ENCODE measurements at regions not wholly inside any gene's neighbourhood (a gene's known extent, or its start where the extent isn't known, plus 50 kb on each side); places are given as distances from the start of the nearest gene placed in this dataset.

DNA sequence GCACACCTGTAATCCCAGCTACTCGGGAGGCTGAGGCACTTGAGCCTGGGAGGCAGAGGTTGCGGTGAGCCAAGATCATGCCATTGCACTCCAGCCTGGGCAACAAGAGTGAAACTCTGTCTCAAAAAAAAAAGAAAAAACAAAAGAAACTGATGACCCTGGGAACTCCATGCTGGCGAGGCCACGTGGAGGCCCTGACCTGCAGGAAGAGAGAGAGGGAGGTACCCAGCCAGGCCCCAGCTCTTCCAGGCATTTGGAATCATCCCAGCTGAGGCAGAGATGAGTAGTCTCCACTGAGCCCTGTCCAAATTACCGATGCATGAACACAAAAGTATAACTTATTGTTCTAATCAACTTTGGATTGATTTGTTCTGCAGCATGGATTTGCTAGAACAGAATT is 132.0 kb upstream of the ZBTB40 start:
- Histone ChIP-seq H3K4me2 (ENCODE audit: low read length) (no peak overlapping the region), H3K9ac (ENCODE audit: low read length) (no peak overlapping the region), H3K4me3 (ENCODE audit: low read depth, low read length, poor library complexity, severe bottlenecking) (no peak overlapping the region), H3K27me3 (ENCODE audit: insufficient read depth, low read length) (peaks cover 4% of the 10 kb centered on the region; the same call in 1 of the 2 replicates), H3K36me3 (ENCODE audit: insufficient read depth, low read length) (no peaks in the 10 kb centered on the region), H2AFZ (ENCODE audit: low read length) (no peak overlapping the region), H3F3A (ENCODE audit: insufficient read depth, low read length) (no peaks in the 10 kb centered on the region), H3K9me3 (ENCODE audit: low read length) (no peaks in the 10 kb centered on the region), H3K79me2 (ENCODE audit: insufficient read depth, low read length) (no peaks in the 10 kb centered on the region), H3K4me1 (ENCODE audit: insufficient read depth, low read length, severe bottlenecking) (no peaks in the 10 kb centered on the region), H3K27ac (ENCODE audit: low read depth, low read length, poor library complexity, severe bottlenecking) (no peak overlapping the region), H3K9me2 (ENCODE audit: low read depth, low read length) (no peaks in the 10 kb centered on the region), H4K20me1 (ENCODE audit: insufficient read depth, low read length) (no peaks in the 10 kb centered on the region)
- TF ChIP-seq, protein P1, sequence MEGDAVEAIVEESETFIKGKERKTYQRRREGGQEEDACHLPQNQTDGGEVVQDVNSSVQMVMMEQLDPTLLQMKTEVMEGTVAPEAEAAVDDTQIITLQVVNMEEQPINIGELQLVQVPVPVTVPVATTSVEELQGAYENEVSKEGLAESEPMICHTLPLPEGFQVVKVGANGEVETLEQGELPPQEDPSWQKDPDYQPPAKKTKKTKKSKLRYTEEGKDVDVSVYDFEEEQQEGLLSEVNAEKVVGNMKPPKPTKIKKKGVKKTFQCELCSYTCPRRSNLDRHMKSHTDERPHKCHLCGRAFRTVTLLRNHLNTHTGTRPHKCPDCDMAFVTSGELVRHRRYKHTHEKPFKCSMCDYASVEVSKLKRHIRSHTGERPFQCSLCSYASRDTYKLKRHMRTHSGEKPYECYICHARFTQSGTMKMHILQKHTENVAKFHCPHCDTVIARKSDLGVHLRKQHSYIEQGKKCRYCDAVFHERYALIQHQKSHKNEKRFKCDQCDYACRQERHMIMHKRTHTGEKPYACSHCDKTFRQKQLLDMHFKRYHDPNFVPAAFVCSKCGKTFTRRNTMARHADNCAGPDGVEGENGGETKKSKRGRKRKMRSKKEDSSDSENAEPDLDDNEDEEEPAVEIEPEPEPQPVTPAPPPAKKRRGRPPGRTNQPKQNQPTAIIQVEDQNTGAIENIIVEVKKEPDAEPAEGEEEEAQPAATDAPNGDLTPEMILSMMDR (IDR thresholded peaks at IDR 0.05; ENCODE audit: low read length), result no peak
- no peak for TF ChIP-seq EZH2 (IDR thresholded peaks at IDR 0.05; ENCODE audit: borderline replicate concordance, low read length)

DNA sequence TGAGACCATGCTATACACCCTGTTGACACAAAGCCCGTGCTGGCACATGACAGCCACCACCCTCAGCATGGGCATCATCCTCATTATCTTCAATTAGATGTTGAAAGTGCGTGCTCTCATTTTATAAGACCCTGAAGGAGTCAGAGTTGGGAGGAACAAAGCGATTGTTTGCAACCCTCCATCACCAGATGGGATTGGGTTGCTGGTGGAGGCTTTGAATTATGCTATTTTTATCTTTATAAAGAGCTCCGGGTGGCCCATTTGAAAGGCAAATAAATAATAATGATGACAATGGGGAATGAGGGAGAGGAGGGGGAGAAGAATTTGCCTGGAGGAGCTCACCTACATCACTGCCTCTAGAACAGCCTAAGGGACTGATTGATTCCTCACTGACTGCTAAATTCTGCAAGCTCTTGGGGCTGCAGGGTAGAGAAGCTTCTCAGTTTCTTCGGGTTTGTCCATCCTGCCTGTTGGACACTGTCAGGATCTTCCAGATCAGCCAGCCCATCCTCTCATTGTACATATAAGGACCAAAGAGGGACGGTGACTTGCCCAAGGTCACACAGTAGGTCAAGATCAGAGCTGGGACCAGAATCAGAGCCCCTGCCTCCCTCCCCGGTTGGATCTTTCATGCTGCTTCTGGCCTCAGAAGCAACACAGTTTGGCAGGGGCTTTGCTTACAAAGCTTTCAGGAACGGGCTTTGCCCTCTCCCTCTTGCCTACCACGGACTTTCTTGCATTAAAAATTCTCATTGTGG is 130.9 kb upstream of the ZBTB40 start:
- H3K9me2 ChIP-seq (ENCODE audit: low read depth, low read length), result no peaks in the 10 kb centered on the region
- no peak overlapping the region for H3K27ac ChIP-seq (ENCODE audit: low read depth, low read length, poor library complexity, severe bottlenecking)
- H3K36me3 ChIP-seq (ENCODE audit: insufficient read depth, low read length), result no peaks in the 10 kb centered on the region
- H3K9ac ChIP-seq (ENCODE audit: low read length), result no peak overlapping the region
- no peaks in the 10 kb centered on the region for H3F3A ChIP-seq (ENCODE audit: insufficient read depth, low read length)
- no peak overlapping the region for H3K4me2 ChIP-seq (ENCODE audit: low read length)
- no peaks in the 10 kb centered on the region for H3K79me2 ChIP-seq (ENCODE audit: insufficient read depth, low read length)
- no peak overlapping the region for H2AFZ ChIP-seq (ENCODE audit: low read length)
- H3K4me3 ChIP-seq (ENCODE audit: low read depth, low read length, poor library complexity, severe bottlenecking), result no peak overlapping the region
- no peak for TF ChIP-seq EZH2 (IDR thresholded peaks at IDR 0.05; ENCODE audit: borderline replicate concordance, low read length)
- TF ChIP-seq, protein P1 (IDR thresholded peaks at IDR 0.05; ENCODE audit: low read length), result no peak
- no peaks in the 10 kb centered on the region for H3K9me3 ChIP-seq (ENCODE audit: low read length)
- H4K20me1 ChIP-seq (ENCODE audit: insufficient read depth, low read length), result no peaks in the 10 kb centered on the region
- peaks cover 4% of the 10 kb centered on the region; the same call in 1 of the 2 replicates for H3K27me3 ChIP-seq (ENCODE audit: insufficient read depth, low read length)
- no peaks in the 10 kb centered on the region for H3K4me1 ChIP-seq (ENCODE audit: insufficient read depth, low read length, severe bottlenecking)

DNA sequence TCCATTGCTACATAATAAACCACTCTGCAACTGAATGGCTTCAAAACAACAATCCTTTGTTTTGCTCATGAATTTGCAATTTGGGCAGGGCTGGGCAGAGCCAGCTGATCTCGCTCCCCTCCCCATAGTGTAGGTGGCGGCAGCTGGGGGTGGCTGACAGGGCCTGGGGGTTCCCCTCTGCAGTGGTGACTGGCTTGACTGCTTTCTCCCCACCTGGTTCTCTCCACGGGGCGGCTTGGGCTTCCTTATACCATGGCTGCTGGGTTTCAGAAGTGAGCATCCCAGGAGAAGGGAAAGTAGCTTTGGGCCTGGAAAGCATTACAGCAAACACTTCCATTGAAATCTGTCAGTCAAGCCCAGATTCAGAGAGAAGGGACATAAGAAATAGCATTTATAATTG is 129.7 kb upstream of the ZBTB40 start:
- no peaks in the 10 kb centered on the region for H3K9me3 ChIP-seq (ENCODE audit: low read length)
- no peak overlapping the region for H3K4me3 ChIP-seq (ENCODE audit: low read depth, low read length, poor library complexity, severe bottlenecking)
- H3F3A ChIP-seq (ENCODE audit: insufficient read depth, low read length), result no peaks in the 10 kb centered on the region
- no peaks in the 10 kb centered on the region for H3K36me3 ChIP-seq (ENCODE audit: insufficient read depth, low read length)
- no peaks in the 10 kb centered on the region for H4K20me1 ChIP-seq (ENCODE audit: insufficient read depth, low read length)
- no peaks in the 10 kb centered on the region for H3K4me1 ChIP-seq (ENCODE audit: insufficient read depth, low read length, severe bottlenecking)
- peaks cover 2% of the 10 kb centered on the region; the same call in 1 of the 2 replicates for H3K27me3 ChIP-seq (ENCODE audit: insufficient read depth, low read length)
- TF ChIP-seq EZH2 (IDR thresholded peaks at IDR 0.05; ENCODE audit: borderline replicate concordance, low read length), result no peak
- TF ChIP-seq, protein P1 (IDR thresholded peaks at IDR 0.05; ENCODE audit: low read length), result no peak
- no peak overlapping the region for H3K4me2 ChIP-seq (ENCODE audit: low read length)
- H3K9me2 ChIP-seq (ENCODE audit: low read depth, low read length), result no peaks in the 10 kb centered on the region
- H3K27ac ChIP-seq (ENCODE audit: low read depth, low read length, poor library complexity, severe bottlenecking), result no peak overlapping the region
- H3K9ac ChIP-seq (ENCODE audit: low read length), result no peak overlapping the region
- H2AFZ ChIP-seq (ENCODE audit: low read length), result no peak overlapping the region
- no peaks in the 10 kb centered on the region for H3K79me2 ChIP-seq (ENCODE audit: insufficient read depth, low read length)

All from OCI-LY1 (cell line).